ENCODE measurements at regions not wholly inside any gene's neighbourhood (a gene's known extent, or its start where the extent isn't known, plus 50 kb on each side); places are given as distances from the start of the nearest gene placed in this dataset.

GRCh38 chr2:225980372-225980771 is 580.9 kb downstream of the NYAP2 start:
- no peak for DNase-seq (ENCODE audit: extremely low read depth, insufficient read length)
- Histone ChIP-seq H3K4me3 (replicated peaks; ENCODE audit: low read depth, low read length) (no peak overlapping the region), H3K27me3 (replicated peaks; ENCODE audit: control insufficient read depth, insufficient read depth, low read length) (no peaks in the 10 kb centered on the region), H3K36me3 (ENCODE audit: control insufficient read depth, insufficient read depth, low read length) (no peaks in the 10 kb centered on the region)
- TF ChIP-seq CTCF (IDR thresholded peaks at IDR 0.05; ENCODE audit: insufficient read depth, low read length, poor library complexity, severe bottlenecking): no peak

- H3K27me3 ChIP-seq (replicated peaks; ENCODE audit: control insufficient read depth, insufficient read depth, low read length): no peaks in the 10 kb centered on the region
- no peak overlapping the region for H3K4me3 ChIP-seq (replicated peaks; ENCODE audit: low read depth, low read length)
- DNase-seq (ENCODE audit: extremely low read depth, insufficient read length): no peak
- TF ChIP-seq CTCF (IDR thresholded peaks at IDR 0.05; ENCODE audit: insufficient read depth, low read length, poor library complexity, severe bottlenecking): no peak
- H3K36me3 ChIP-seq (ENCODE audit: control insufficient read depth, insufficient read depth, low read length): no peaks in the 10 kb centered on the region
Measured at GRCh38 chr2:225971433-225971832, 571.9 kb downstream of the NYAP2 start.

- Histone ChIP-seq H3K27me3 (replicated peaks; ENCODE audit: control insufficient read depth, insufficient read depth, low read length) (no peaks in the 10 kb centered on the region), H3K36me3 (ENCODE audit: control insufficient read depth, insufficient read depth, low read length) (no peaks in the 10 kb centered on the region), H3K4me3 (replicated peaks; ENCODE audit: low read depth, low read length) (no peak overlapping the region)
- no peak for DNase-seq (ENCODE audit: extremely low read depth, insufficient read length)
- TF ChIP-seq CTCF (IDR thresholded peaks at IDR 0.05; ENCODE audit: insufficient read depth, low read length, poor library complexity, severe bottlenecking): no peak
Measured at GRCh38 chr2:225948903-225949302, 549.4 kb downstream of the NYAP2 start.

- Histone ChIP-seq H3K36me3 (ENCODE audit: control insufficient read depth, insufficient read depth, low read length) (no peaks in the 10 kb centered on the region), H3K4me3 (replicated peaks; ENCODE audit: low read depth, low read length) (no peak overlapping the region), H3K27me3 (replicated peaks; ENCODE audit: control insufficient read depth, insufficient read depth, low read length) (no peaks in the 10 kb centered on the region)
- DNase-seq (ENCODE audit: extremely low read depth, insufficient read length): no peak
- no peak for TF ChIP-seq CTCF (IDR thresholded peaks at IDR 0.05; ENCODE audit: insufficient read depth, low read length, poor library complexity, severe bottlenecking)
Measured at GRCh38 chr2:225938991-225939390, 539.5 kb downstream of the NYAP2 start.

GRCh38 chr2:225937625-225938187 is 538.2 kb downstream of the NYAP2 start:
- no peak overlapping the region for H3K4me3 ChIP-seq (replicated peaks; ENCODE audit: low read depth, low read length)
- TF ChIP-seq CTCF (IDR thresholded peaks at IDR 0.05; ENCODE audit: insufficient read depth, low read length, poor library complexity, severe bottlenecking): no peak
- no peaks in the 10 kb centered on the region for H3K36me3 ChIP-seq (ENCODE audit: control insufficient read depth, insufficient read depth, low read length)
- H3K27me3 ChIP-seq (replicated peaks; ENCODE audit: control insufficient read depth, insufficient read depth, low read length): no peaks in the 10 kb centered on the region
- DNase-seq (ENCODE audit: extremely low read depth, insufficient read length): no peak

Measured in GM06990 (cell line).